Mucosa of descending colon (tissue), 3 donors: ENCODE measurements at regions not wholly inside any gene's neighbourhood (a gene's known extent, or its start where the extent isn't known, plus 50 kb on each side); places are given as distances from the start of the nearest gene placed in this dataset.
"Not testable (repeated sequence)": the region's sequence is repeated elsewhere in the genome, so short reads cannot be mapped to it uniquely, and the experiment has no call there.

ENCODE experiments used
- ATAC-seq: fragments of 200-7000 bp; cut with Tn5 transposase; one replicate; pipeline ENCODE4 v1.9.1; 2020; ENCODE audit warnings: mild to moderate bottlenecking, moderate library complexity
- DNase-seq, 3 donors: peaks; one replicate each; pipeline ENCODE4 v3.0.0-alpha.2; 2020
- H3K36me3 ChIP-seq: fragments of 200-600 bp; one replicate; pipeline ENCODE4 v1.8.0; 2021; ENCODE audit warnings: low read depth, mild to moderate bottlenecking
- H3K4me1 ChIP-seq: fragments of 200-600 bp; one replicate; pipeline ENCODE4 v1.8.0; 2021; ENCODE audit warnings: low read depth, mild to moderate bottlenecking
- H3K4me3 ChIP-seq: fragments of 200-600 bp; one replicate; pipeline ENCODE4 v1.8.0; 2021; ENCODE audit warnings: mild to moderate bottlenecking
- H3K9me3 ChIP-seq: fragments of 200-600 bp; one replicate; pipeline ENCODE4 v1.8.0; 2021; ENCODE audit warnings: mild to moderate bottlenecking
- CTCF ChIP-seq: fragments of 200-600 bp; IDR thresholded peaks from one replicate; pipeline ENCODE4 v1.8.0; 2022; ENCODE audit warnings: antibody characterized with exemption, mild to moderate bottlenecking
- intact Hi-C, 2 donors: fragments of 100-400 bp; cut with DNase I in 1 of 2; cut with micrococcal nuclease in 1 of 2; formaldehyde crosslinking; loops; one replicate each; pipeline versions ENCODE4 v1.11.0 to v1.11.1; 2022; cut with DNase I, micrococcal nuclease
- donor health status: DM: no; HTN: no; CAD: no; lungs with moderate emphysema.
- donor health status: DM: no; HTN: no; CAD: no.
- donor health status: DM: no; HTN: yes; CAD: no.

DNA sequence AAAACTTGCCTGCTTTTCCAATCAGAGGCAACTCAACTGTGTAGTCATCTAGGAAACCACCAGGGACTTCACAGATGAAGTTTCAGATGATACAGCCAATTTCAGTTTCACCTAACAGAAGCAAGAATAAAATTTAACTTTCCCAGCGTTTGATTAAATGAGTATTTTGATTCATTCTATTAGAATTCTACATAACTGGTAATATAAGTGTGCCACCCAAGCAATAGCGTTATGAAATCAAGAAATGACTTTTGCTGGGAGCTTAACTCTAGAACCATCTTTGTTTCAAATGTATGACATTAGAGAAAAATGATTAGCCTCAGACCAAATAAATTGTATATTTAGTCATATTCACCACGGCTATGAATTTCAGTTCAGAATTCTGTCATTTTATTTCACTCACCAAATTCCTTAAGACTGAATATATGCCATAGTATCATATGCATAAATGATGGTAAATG, 239.3 kb downstream of the NRIP1 start:
- H3K9me3 ChIP-seq: no peaks in the 10 kb centered on the region
- no peak overlapping the region for H3K4me3 ChIP-seq
- intact Hi-C loops: no loop called here
- no peak for TF ChIP-seq CTCF
- ATAC-seq (no peak), DNase-seq (no peak)
- H3K36me3 ChIP-seq: no peaks in the 10 kb centered on the region
- no peaks in the 10 kb centered on the region for H3K4me1 ChIP-seq

- no peak overlapping the region for H3K4me3 ChIP-seq
- no peak for ATAC-seq
- H3K36me3 ChIP-seq: no peaks in the 10 kb centered on the region
- no peak for DNase-seq
- no peaks in the 10 kb centered on the region for H3K4me1 ChIP-seq
- no peak for TF ChIP-seq CTCF
- intact Hi-C loops: no loop called here
- H3K9me3 ChIP-seq: no peaks in the 10 kb centered on the region
These were observed 240.7 kb downstream of the NRIP1 start for GRCh38 chr21:14824126-14824525.

GRCh38 chr21:14817311-14817710, 247.5 kb downstream of the NRIP1 start:
- intact Hi-C loops: no loop called here
- H3K4me3 ChIP-seq: no peak overlapping the region
- peaks cover 8% of the 10 kb centered on the region for H3K9me3 ChIP-seq
- no peaks in the 10 kb centered on the region for H3K4me1 ChIP-seq
- H3K36me3 ChIP-seq: no peaks in the 10 kb centered on the region
- TF ChIP-seq CTCF: no peak
- no peak for DNase-seq
- no peak for ATAC-seq

DNA sequence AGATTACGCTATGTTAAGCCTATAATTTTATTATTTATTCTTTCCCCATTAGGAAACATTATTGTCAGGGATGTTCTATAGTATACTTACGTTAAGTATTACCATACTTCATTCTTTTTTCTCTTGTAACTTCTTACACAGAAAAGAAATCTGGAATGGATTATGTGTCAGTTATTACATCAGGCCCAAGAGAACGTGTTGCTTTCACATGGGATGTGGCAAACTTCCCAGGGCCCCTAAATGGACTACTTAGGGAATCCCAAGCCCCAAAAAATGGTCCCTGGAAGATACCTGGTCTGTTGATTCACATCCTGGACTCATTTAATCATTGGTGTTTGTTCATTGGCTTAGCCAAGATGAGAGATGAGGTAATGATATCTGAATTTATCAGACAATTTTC, 249.8 kb downstream of the NRIP1 start:
- TF ChIP-seq CTCF: no peak
- Histone ChIP-seq H3K36me3 (no peaks in the 10 kb centered on the region), H3K9me3 (peaks cover 8% of the 10 kb centered on the region), H3K4me1 (no peaks in the 10 kb centered on the region), H3K4me3 (no peak overlapping the region)
- intact Hi-C loops: no loop called here
- DNase-seq: no peak
- ATAC-seq: no peak

- H3K4me3 ChIP-seq: no peak overlapping the region
- H3K9me3 ChIP-seq: peaks cover 8% of the 10 kb centered on the region
- no peak for TF ChIP-seq CTCF
- no peak for ATAC-seq
- no peak for DNase-seq
- H3K4me1 ChIP-seq: no peaks in the 10 kb centered on the region
- no peaks in the 10 kb centered on the region for H3K36me3 ChIP-seq
- intact Hi-C loops: no loop called here
These were observed 250.5 kb downstream of the NRIP1 start for GRCh38 chr21:14814282-14814681.

GRCh38 chr21:14804170-14804569, 258.1 kb upstream of the SAMSN1 start:
- intact Hi-C loops, H3K36me3 ChIP-seq, H3K4me1 ChIP-seq, DNase-seq, H3K4me3 ChIP-seq, ATAC-seq, H3K9me3 ChIP-seq: not testable (repeated sequence)
